Kidney tubule cell (primary cell): ENCODE measurements at regions not wholly inside any gene's neighbourhood (a gene's known extent, or its start where the extent isn't known, plus 50 kb on each side); places are given as distances from the start of the nearest gene placed in this dataset.
"Not testable (repeated sequence)": the region's sequence is repeated elsewhere in the genome, so short reads cannot be mapped to it uniquely, and the experiment has no call there.

Experiments
- DNase-seq: peaks from one replicate; pipeline ENCODE4 v3.0.0-alpha.2; 2018; ENCODE audit warnings: low spot score

DNA sequence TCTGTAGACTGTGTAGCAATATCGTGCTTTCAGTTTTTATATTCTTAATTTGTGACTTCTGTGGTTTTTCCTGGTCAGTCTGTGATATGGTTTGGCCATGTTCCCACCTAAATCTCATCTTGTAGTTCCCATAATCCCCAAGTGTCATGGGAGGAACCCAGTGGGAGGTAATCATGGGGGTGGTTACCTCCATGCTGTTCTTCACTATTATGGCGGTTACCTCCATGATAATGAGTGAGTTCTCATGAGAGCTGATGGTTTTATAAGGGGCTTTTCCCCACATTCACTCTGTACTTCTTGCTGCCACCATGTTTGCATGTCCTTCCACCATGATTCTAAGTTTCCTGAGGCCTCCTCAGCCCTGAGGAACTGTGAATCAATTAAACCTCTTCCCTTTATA, 169.8 kb downstream of the LEPR start:
- DNase-seq: no peak

DNA sequence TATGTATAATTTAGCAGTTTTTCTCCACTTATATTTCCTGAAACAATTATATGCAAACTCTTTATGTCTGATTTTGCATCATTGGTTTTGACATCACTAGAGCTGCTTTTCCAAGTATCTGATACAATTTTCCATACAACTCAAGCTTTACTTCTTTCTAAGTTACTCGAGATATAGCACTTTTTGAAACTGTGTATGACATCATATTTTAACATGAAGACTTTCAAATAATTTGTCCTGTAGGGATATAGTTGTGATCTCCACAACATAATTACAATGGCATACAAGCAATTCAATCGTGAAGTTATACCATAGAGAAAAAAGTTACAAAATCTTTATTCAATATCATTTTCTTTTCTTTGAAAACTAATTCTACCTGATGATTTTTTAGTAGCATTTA, 173.0 kb downstream of the LEPR start:
- DNase-seq: no peak

DNA sequence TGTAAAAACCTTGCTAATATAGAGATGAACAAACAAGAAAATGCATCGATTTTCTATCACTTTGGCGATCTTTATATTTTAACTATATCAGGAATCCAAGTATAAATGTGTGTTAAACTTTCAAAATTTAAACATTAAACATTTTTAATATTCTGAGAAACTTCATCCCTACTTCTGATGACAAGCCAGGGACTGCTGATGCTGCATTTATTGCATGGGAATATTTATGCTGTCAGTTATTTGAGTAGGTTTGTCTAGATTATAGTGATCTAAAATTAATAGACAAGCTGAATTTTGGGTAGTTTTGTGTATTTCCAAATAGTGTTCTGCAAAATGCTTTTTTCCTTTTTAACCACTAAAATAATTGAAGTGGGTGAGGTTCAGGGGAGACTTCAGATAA, 175.3 kb downstream of the LEPR start:
- no peak for DNase-seq

DNA sequence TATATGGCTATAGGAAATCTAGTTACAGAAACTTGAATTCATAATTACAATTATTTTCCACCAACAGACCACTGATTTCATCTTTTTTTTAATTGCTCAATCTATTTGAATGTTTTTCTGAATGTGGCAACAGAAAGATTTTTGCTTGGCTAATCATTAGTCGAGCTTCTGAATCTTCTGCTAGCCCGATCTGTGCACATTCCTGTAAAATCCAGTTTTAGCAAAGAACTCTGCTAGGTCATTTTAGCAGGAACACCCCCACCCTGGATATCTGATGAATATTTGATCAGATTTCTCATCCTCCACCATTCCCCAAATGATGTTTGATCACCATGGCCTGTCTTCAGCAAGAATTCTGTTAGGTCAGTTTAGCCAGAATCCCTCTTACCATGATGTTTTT, 176.3 kb downstream of the LEPR start:
- DNase-seq: peak; percentile 7

DNA sequence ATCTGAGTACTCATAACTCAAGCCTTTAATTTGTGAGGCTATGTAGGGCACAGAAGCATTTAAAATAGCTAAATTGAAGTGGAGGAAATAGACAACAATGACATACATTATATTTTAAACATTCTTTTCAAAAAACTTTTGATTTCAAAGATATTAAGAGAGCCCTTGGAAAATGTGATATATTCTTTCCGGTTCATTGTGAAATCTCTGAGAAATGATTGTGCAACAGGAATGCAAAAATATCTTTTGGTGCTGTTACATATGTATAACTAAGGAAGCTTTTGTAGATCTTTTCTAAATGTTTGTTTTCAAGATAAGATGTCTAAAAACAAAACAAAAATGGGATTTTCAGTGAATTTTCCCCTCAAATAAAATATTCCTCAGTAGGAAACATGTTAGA, 185.2 kb downstream of the LEPR start:
- no peak for DNase-seq

DNA sequence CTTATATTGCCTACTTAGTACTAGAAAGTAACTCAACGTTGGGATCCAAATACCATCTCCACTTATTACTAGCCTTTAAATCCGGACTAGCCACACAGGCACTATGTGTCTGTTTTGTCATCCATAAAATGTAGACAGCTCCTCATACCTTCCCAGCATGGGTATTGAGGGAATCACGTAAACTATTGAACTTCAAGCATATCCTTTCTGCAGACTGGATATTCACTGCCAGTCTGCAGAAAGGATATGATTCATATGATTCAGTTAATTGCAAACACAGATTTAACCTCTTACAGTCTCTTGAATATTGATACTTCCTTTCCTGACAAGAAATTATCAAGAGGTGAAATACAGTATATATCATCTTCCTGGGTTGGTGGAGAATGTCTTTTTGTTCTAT, 186.0 kb downstream of the LEPR start:
- peak; percentile 36 for DNase-seq

DNA sequence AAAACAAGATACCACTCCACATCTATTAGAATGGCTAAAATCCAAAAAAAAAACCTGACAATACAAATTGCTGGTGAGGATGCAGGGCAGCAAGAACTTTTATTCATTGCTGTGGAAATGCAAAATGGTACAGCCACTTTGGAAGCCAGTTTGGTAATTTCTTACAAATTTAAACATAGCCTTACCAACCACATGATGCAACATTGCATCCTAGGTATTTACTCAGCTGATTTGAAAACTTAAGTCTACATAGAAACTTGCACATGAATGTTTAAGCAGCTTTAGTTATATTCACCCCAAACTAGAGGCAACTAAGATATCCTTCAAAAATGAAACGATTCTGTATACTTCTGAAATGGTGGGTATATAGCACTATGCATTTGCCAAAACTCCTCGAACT, 178.8 kb upstream of the PDE4B start:
- no peak for DNase-seq

DNA sequence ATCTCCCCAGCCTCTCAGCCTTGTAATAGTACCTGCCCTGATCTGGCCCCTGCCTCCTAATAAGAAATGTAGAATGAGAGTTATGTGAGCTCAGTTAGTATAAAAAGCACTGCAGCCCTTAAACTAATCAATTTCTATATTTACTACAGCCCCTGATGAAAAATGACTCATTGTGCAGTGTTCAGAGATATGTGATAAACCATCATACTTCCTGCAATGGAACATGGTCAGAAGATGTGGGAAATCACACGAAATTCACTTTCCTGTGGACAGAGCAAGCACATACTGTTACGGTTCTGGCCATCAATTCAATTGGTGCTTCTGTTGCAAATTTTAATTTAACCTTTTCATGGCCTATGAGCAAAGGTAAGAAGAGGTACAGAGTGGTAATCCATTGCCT, 176.8 kb upstream of the PDE4B start:
- DNase-seq: no peak

DNA sequence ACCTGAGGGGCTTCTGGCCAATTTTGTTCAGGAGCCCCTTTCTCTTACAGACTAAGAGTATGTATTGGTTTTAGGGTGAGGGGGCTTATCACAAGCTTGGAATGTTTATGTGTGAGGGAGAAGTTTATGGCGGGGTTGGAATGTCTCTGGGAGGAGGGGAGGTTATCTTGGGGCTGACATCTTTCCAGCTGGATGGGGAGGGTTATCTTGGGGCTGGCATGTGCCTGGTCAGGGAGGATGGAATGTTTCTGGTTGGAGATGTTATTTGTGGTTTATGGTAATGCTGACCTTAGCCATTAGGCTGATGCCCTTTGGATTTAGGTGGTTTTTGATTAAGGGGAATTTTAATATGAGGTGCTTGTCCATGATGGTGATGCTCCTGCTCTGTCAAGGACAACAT, 171.0 kb upstream of the PDE4B start:
- DNase-seq: peak; percentile 24

DNA sequence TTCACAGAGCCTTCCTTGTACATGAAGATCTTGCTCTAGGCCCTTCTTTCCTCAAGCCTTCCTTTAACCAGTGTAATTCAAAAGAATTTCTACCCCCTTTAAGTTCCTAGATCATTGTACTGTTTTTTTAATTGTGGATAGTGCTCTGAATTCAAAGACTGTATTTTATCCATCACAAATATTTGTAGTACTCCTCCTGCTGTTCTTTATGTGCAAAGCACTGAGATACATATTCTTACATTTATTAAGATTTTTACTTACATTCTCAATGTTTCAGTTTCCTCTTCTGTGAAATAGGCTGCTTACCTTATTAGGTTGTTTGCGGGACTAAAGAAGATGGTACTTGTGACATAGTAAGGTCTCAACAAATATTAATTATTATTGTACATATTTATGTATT, 168.8 kb upstream of the PDE4B start:
- DNase-seq: no peak

DNA sequence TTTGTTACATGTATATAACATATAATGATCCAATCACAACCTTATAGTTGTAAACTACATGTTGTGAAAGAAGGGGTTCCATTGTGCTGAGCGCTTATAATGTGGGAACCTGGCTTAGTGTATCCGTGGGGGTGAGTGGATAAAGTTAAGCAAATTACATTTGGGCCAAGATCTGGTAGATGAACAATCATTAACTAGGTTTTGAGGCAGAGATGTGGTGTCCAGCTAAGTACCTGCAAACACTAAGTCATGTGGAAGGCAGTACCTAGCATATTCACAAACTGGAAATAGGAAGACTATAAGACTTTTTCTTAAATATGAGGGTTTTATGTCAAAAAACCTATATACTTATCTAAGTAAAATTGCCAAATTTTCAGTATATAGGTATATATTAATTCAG, 167.2 kb upstream of the PDE4B start:
- DNase-seq: no peak

DNA sequence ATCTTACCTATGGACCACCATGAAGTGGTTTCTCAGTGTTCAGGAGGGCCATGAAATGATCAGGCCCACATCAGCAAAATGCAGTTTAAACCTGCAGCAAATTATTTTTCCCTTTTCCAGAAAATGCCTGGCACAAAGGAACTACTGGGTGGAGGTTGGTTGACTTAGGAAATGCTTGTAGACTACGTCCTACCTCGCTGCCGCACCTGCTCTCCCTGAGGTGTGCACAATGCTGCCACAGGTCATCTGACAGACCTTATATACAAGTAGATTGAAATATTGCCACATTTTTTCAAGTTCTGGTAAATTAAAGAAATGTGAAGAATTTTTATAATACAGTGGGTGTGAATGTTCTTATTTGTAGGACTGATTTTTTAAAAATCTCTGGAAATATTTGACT, 166.7 kb upstream of the PDE4B start:
- DNase-seq: no peak

DNA sequence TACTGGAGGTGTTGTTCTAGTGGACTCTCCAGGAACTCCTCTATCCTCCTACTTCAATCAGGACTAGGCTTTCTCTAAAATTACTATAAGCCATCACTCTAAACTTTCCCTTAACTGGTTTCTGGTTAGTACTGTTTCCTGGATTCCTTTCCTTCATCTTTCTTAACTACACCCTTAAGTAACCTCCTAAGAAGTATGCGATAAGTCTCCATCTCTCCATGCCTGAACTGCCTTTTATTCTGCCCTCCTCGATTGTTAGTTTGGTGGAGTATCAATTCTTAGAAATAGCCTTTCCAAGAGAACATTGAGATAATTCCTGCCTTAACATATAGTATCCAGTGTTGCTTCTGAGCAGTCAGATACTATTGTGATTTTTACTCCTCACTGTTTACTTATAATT, 162.9 kb upstream of the PDE4B start:
- no peak for DNase-seq

DNA sequence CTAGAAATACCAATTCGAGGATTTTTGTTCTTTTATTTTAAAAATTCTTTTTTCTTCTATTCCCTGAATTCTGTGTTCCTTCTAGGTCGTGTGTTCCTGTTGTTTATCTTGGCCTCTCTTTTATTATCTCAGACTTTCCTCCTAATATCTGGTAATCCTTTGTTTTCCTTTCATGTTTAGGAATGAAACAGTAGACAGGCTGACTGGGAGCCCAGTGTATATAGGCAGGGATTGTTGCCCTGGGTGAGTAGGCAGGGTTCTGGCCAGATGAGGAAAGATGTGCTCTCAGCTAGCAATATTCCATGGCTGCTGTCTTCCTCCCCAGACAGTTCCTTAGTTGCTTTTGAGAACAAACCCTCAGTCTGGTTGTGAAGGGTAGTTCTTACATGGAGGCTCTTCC, 161.8 kb upstream of the PDE4B start:
- no peak for DNase-seq

DNA sequence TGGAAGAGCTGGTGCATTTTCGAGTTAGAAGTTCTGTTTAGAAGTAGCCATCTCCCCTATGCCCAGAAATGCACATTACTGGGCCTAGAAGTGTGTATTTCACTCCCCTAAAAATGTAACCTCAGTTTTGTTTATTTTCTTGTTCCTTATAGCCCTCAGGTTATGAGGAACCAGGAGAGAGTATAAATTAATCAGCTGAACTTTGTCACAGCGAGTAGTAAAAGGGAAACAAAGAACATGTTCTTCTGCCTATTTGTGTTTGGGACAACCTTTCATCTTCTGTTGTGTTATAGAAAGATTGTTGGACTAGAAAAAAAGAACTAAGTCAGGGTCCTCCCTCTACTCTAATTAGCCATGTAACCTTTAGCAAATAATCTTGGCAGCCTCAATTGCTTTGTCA, 160.5 kb upstream of the PDE4B start:
- no peak for DNase-seq

DNA sequence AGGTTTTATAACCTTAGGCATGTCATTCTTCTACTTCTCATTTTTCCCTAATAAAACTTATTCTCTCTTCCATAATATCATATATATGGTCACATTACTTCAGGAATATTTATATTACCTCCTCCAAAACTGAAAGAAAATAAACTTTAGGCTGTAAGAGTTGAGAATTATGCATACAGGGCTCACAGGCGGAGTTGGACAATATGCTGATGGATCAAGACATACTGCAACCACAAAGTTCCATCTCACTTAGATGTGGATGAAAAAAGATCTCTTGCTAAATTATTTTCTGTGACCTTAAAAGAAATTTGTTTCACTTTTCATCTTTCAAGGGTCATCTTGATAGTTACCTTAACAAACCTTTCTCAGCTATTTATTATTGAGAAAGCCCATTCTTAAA, 152.6 kb upstream of the PDE4B start:
- no peak for DNase-seq

DNA sequence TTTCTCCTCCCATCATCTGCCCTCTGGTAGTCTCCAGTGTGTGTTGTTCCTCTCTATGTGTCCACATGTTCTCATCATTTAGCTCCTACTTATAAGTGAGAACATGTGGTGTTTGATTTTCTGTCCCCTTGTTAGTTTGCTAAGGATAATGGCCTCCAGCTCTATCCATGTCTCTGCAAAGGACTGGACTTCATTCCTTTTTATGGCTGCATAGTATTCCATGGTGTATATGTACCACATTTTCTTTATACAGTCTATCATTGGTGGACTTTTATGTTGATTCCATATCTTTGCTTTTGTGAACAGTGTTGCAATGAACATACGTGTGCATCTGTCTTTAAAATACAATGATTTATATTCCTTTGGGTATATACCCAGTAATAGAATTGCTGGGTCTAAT, 143.5 kb upstream of the PDE4B start:
- DNase-seq: not testable (repeated sequence)

DNA sequence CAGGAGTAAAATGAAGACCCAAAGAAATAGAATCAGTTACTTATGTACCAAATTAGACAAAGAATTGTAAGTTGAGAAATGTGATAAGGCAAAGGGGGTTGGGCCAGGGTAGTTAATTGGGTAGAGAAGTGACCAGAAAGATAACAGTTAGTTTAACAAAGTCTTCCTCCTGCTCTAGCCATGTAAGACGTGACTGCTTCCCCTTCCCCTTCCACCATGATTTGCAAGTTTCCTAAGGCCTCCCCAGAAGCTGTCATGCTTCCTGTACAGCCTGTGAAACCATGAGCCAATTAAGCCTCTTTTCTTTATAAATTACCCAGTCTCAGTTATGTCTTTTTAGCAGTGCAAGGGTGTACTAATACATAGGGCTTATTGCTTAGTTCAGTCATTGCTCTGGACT, 142.0 kb upstream of the PDE4B start:
- no peak for DNase-seq

DNA sequence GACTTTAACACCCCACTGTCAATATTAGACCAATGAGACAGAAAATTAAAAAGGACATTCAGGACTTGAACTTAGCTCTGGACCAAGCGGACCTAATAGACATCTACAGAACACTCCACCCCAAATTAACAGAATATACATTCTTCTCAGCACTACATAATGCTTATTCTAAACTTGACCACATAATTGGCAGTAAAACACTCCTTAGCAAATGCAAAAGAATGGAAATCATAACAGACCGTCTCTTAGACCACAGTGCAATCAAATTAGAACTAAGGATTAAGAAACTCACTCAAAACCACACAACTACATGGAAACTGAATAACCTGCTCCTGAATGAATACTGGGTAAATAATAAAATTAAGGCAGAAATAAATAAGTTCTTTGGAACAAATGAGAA, 138.2 kb upstream of the PDE4B start:
- DNase-seq: not testable (repeated sequence)

DNA sequence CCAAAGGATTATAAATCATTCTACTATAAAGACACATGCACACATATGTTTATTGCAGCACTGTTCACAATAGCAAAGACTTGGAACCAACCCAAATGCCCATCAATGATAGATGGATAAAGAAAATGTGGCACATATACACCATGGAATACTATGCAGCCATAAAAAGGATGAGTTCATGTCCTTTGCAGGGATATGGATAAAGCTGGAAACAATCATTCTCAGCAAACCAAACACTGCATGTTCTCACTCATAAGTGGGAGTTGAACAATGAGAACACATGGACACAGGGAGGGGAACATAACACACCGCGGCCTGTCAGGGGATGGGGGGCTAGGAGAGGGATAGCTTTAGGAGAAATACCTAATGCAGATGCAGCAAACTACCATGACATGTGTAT, 135.1 kb upstream of the PDE4B start:
- not testable (repeated sequence) for DNase-seq

DNA sequence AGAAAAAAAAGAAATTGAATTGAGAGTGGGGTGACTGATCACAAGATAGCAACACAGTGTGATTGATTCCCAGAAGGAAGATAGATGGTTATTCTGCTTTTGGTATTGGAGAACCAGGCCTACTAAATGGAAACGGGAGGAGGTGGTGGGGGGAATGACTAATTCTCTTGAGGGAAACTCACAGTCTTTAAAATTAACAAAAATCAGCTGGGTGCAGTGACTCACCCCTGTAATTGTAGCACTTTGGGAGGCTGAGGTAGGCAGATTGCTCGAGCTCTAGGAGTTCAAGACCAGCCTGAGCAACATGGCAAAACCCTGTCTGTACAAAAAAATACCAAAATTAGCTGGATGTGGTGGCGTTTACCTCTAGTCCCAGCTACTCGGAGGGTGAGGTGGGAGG, 134.6 kb upstream of the PDE4B start:
- no peak for DNase-seq

DNA sequence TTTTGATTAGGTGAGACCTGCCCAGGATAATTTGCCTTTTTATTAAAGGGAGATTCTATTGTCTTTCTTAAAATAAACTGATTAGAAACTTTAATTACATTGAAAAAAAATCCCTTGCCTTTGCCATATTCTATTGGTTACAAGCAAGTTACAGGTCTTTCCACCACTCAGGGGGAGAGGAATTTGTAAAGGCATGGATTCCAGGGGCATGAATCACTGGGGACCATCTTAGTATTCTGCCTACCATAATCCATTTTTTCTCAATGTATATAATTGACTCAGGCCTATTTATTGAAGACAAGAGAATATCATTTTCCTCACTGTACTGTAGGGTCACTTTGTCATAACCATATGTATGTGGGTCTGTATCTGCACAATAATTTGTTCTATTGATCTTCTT, 124.3 kb upstream of the PDE4B start:
- DNase-seq: no peak

DNA sequence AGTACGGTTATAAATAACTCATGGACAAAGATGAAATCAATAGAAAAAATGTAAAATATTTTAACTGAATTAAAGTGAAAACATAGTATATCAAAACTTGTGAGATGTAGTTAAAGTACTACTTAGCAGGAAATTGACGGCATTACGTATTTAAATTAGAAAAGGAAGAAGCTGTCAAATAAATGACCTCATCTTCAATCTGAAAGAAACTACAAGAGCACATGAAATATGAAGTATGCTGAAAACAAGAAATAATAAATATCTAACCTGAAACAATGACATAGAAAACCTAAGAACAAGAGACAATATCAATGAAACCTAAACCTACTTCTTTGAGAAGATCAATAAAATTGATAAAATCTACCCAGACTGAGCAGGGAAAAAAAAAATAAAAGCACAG, 122.2 kb upstream of the PDE4B start:
- DNase-seq: no peak

DNA sequence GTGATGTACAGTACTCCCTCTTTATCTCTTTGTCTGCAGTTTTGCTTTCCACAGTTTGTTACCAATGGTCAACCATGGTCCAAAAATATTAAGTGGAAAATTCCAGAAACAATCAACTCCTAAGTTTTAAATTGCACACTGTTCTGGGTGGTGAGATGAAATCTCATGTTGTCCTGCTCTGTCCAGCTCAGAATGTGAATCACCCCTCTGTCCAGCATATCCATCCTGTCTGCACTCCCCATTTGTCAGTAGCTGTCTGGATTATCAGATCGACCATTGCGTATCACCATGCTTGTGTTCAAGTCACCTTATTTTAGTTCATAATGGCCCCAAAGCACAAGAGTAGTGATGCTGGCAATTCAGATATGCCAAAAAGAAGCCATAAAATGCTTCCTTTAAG, 118.2 kb upstream of the PDE4B start:
- no peak for DNase-seq

DNA sequence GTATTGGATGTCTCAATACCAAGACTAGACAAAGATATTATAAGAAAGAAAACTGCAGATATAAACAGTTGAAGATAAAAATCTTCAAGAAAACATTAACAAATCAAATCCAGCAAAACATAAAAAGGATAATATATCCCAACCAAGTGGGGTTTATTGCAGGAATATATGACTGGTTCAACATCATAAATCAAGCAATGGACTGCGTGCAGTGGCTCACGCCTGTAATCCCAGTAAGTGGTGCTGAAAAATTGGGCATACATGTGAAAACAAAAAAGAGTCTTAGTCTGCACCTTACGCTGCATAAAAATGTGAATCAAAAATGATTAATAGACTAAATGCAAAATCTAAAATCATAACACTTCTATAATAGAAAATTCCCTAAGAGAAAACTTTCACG, 112.9 kb upstream of the PDE4B start:
- no peak for DNase-seq

DNA sequence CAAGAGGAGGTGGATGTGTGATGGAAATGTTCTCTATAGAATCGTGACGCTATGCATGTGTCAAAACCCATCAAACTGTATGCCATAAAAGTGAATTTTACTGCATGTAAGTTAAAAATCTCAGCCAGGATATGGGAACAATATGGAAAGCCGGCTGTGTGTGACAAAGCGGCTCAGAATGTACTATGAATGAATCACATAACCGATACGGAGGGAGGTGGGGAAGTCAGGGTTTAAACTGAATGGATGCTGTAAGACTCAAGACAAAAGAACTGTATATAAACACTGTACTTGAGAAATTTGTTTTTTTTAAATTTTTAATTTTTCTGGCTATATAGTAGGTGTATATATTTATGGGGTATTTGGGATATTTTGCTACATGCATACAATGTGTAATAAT, 111.6 kb upstream of the PDE4B start:
- no peak for DNase-seq
